T-helper 9 cell (primary cell): ENCODE measurements at regions not wholly inside any gene's neighbourhood (a gene's known extent, or its start where the extent isn't known, plus 50 kb on each side); places are given as distances from the start of the nearest gene placed in this dataset.
"Not testable (repeated sequence)": the region's sequence is repeated elsewhere in the genome, so short reads cannot be mapped to it uniquely, and the experiment has no call there.

ENCODE experiments used
- DNase-seq: peaks from one replicate; pipeline ENCODE4 v3.0.0-alpha.2; 2020

- no peak for DNase-seq
Observed at GRCh38 chr9:97096793-97097192, 57.9 kb upstream of the CTSV start.

GRCh38 chr9:97089361-97089760 lies 50.4 kb upstream of the CTSV start:
- DNase-seq, result not testable (repeated sequence)
